Ishikawa (cell line): ENCODE measurements at regions not wholly inside any gene's neighbourhood (a gene's known extent, or its start where the extent isn't known, plus 50 kb on each side); places are given as distances from the start of the nearest gene placed in this dataset.

ENCODE experiments used
- CEBPB ChIP-seq: IDR thresholded peaks from 2 replicates; pipeline ENCODE4 v1.6.1; 2012
- CREB1 ChIP-seq: IDR thresholded peaks from 2 replicates; pipeline ENCODE4 v1.6.1; 2012; ENCODE audit warnings: low read depth
- EGR1 ChIP-seq: IDR thresholded peaks from 2 replicates; pipeline ENCODE4 v1.6.1; 2012
- EP300 ChIP-seq: IDR thresholded peaks from 2 replicates; pipeline ENCODE4 v1.6.1; 2012; ENCODE audit warnings: borderline replicate concordance
- FOXM1 ChIP-seq: IDR thresholded peaks from 2 replicates; pipeline ENCODE4 v1.6.1; 2012; ENCODE audit warnings: low read depth, borderline replicate concordance
- MAX ChIP-seq: IDR thresholded peaks from 2 replicates; pipeline ENCODE4 v1.6.1; 2012
- NFIC ChIP-seq: IDR thresholded peaks from 2 replicates; pipeline ENCODE4 v1.6.1; 2012
- RAD21 ChIP-seq: IDR thresholded peaks from 2 replicates; pipeline ENCODE4 v1.6.1; 2012; ENCODE audit warnings: low read depth
- REST ChIP-seq: IDR thresholded peaks from 2 replicates; pipeline ENCODE4 v1.6.1; 2012; ENCODE audit warnings: low read depth, mild to moderate bottlenecking
- TAF1 ChIP-seq: IDR thresholded peaks from 2 replicates; pipeline ENCODE4 v1.6.1; 2012; ENCODE audit warnings: low read depth, mild to moderate bottlenecking
- TCF12 ChIP-seq: IDR thresholded peaks from 2 replicates; pipeline ENCODE4 v1.6.1; 2012; ENCODE audit warnings: low read depth
- TEAD4 ChIP-seq: IDR thresholded peaks from 2 replicates; pipeline ENCODE4 v1.6.1; 2012
- USF1 ChIP-seq: IDR thresholded peaks from 2 replicates; pipeline ENCODE4 v1.6.1; 2012
- YY1 ChIP-seq: IDR thresholded peaks from 2 replicates; pipeline ENCODE4 v1.6.1; 2012; ENCODE audit warnings: low read depth
- ZBTB7A ChIP-seq: IDR thresholded peaks from 2 replicates; pipeline ENCODE4 v1.6.1; 2012; ENCODE audit warnings: low read depth

- TF ChIP-seq RAD21: no peak
- no peak for TF ChIP-seq YY1
- TF ChIP-seq MAX: no peak
- no peak for TF ChIP-seq EGR1
- TF ChIP-seq CEBPB: no peak
- TF ChIP-seq ZBTB7A: no peak
Measured at GRCh38 chr3:115350606-115351005, 203.5 kb upstream of the ZBTB20 start.

- TF ChIP-seq FOXM1: no peak
- no peak for TF ChIP-seq TCF12
- TF ChIP-seq CREB1: no peak
- no peak for TF ChIP-seq TAF1
- no peak for TF ChIP-seq CEBPB
- no peak for TF ChIP-seq USF1
- TF ChIP-seq MAX: no peak
- TF ChIP-seq EP300: no peak
- no peak for TF ChIP-seq REST
- TF ChIP-seq ZBTB7A: no peak
- no peak for TF ChIP-seq EGR1
- no peak for TF ChIP-seq TEAD4
- no peak for TF ChIP-seq YY1
- TF ChIP-seq RAD21: no peak
- TF ChIP-seq NFIC: no peak
Measured at GRCh38 chr3:115351193-115351592, 204.1 kb upstream of the ZBTB20 start.

- TF ChIP-seq CEBPB: no peak
- TF ChIP-seq EP300: no peak
- TF ChIP-seq RAD21: no peak
- TF ChIP-seq FOXM1: no peak
- no peak for TF ChIP-seq USF1
- no peak for TF ChIP-seq ZBTB7A
- no peak for TF ChIP-seq REST
- no peak for TF ChIP-seq TEAD4
- TF ChIP-seq TAF1: no peak
- TF ChIP-seq CREB1: no peak
- TF ChIP-seq TCF12: no peak
- TF ChIP-seq EGR1: no peak
- TF ChIP-seq YY1: no peak
- TF ChIP-seq NFIC: no peak
- no peak for TF ChIP-seq MAX
Measured at GRCh38 chr3:115354010-115354409, 206.9 kb upstream of the ZBTB20 start.

GRCh38 chr3:115357456-115357855 is 210.4 kb upstream of the ZBTB20 start:
- no peak for TF ChIP-seq CREB1
- TF ChIP-seq REST: no peak
- TF ChIP-seq RAD21: no peak
- TF ChIP-seq NFIC: no peak
- TF ChIP-seq MAX: no peak
- no peak for TF ChIP-seq YY1
- no peak for TF ChIP-seq EGR1
- TF ChIP-seq USF1: no peak
- no peak for TF ChIP-seq CEBPB
- no peak for TF ChIP-seq TAF1
- TF ChIP-seq FOXM1: no peak
- no peak for TF ChIP-seq TCF12
- TF ChIP-seq TEAD4: no peak
- TF ChIP-seq EP300: no peak
